ENCODE measurements at regions not wholly inside any gene's neighbourhood (a gene's known extent, or its start where the extent isn't known, plus 50 kb on each side); places are given as distances from the start of the nearest gene placed in this dataset.

DNA sequence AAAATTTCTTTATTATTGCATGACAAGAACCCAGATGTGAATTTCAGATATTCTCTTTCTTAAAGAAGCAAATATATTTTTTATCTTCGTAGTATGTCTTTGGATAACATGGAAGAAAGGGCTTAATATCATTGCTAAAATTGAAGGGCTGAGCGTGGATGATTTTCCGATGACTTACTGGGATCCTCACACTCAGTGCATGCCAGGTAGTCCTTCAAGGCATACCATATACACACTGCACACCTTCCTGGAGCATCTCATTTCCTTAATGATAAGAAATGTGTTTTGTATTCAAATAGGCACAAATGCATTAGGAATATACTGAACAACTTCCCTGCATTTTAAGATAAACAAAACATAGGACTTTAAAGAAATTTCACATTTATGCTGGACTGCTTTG, 193.9 kb upstream of the MAP3K7 start:
- TF ChIP-seq, protein P1, sequence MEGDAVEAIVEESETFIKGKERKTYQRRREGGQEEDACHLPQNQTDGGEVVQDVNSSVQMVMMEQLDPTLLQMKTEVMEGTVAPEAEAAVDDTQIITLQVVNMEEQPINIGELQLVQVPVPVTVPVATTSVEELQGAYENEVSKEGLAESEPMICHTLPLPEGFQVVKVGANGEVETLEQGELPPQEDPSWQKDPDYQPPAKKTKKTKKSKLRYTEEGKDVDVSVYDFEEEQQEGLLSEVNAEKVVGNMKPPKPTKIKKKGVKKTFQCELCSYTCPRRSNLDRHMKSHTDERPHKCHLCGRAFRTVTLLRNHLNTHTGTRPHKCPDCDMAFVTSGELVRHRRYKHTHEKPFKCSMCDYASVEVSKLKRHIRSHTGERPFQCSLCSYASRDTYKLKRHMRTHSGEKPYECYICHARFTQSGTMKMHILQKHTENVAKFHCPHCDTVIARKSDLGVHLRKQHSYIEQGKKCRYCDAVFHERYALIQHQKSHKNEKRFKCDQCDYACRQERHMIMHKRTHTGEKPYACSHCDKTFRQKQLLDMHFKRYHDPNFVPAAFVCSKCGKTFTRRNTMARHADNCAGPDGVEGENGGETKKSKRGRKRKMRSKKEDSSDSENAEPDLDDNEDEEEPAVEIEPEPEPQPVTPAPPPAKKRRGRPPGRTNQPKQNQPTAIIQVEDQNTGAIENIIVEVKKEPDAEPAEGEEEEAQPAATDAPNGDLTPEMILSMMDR (conservative IDR thresholded peaks at IDR 0.05 in 1 of 2, IDR thresholded peaks at IDR 0.05 in 1 of 2; ENCODE audit: extremely low read depth in 1 of 2, insufficient read depth in 1 of 2, low read depth in 1 of 2, low read length in 2 of 2): no peak
- TF ChIP-seq EZH2 (IDR thresholded peaks at IDR 0.05; ENCODE audit: borderline replicate concordance, low read length): no peak

Measured in mammary epithelial cell (primary cell).